SW 1271 (cell line): ENCODE measurements at regions not wholly inside any gene's neighbourhood (a gene's known extent, or its start where the extent isn't known, plus 50 kb on each side); places are given as distances from the start of the nearest gene placed in this dataset.
"Not testable (repeated sequence)": the region's sequence is repeated elsewhere in the genome, so short reads cannot be mapped to it uniquely, and the experiment has no call there.

Source experiments
- DNase-seq, 2 experiments: peaks; one replicate each; lab custom pipeline; 2025; lab: John Stamatoyannopoulos, UW

DNA sequence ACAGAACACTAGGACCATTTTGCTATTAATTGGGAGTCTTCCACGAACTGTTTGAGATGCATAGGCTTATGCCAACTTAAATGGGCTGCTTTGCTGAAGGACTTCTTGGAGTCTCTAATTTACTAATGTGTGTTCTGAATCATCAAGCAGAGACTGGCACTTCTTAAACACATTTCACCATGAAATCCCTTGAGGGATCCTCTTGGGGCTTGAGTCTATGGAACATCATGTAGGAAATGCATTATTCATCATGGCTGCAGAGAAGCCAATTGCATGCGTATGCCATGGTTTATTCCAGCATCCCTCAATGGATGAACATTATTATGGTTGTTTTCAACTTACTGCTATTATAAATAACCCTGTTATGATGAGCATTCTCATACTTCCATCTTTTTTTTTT lies 73.4 kb downstream of the FGD2 start:
- no peak for DNase-seq

DNA sequence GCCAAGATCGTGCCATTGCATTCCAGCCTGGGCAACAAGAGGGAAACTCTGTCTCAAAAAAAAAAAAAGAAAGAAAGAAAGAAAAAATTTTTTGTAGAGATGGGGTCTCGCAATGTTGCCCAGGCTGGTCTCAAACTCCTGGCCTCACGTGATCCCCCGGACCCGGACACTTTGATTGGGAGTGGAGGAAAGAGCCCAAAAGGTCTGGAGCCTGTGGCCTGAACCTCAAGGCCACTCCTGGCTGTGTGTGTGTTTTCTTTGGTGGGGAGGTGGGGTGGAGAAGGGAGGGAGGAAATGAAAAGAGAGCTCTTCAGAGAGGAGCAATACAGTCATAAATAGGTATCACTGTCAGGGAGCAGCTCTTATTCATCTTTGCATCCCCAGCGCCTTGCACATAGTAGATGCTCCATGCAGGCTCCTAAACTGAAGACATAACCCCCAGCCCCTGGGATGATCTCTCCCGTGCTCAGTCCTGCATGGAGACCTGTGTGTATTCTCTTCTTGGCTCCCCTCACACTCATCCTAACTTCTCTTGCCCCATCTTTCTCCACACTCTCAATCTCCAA lies 75.7 kb downstream of the FGD2 start:
- no peak for DNase-seq

DNA sequence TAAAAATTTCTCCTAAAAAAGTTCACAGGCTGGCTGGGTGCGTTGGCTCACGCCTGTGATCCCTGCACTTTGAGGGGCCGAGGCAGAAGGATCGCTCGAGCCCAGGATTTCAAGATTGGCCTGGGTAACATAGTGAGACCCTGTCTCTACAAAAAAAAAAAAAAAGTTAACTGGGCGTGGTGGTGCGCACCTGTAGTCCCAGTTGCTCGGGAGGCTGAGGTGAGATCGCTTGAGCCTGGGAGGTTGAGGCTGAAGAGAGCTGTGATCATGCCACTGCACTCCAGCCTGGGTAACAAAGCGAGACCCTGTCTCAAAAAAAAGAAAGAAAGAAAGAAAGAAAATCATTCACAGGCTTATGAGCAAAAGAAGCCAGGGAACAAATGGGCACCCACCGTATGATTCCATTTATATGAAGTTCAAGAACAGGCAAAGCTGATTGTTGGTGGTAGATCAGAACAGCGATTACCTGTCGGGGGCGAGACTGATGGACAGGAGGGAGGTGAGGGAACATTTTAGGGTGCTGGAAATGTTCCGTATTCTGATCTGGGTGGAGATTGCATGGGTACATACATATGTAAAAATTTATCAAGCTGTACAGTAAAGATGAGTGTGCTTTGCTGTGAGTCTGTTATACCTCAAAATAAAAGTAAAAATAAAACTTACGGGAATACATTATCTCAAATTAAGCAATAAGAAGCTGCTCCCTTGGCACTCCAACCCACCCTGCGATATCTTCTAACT lies 77.1 kb downstream of the FGD2 start:
- no peak for DNase-seq

DNA sequence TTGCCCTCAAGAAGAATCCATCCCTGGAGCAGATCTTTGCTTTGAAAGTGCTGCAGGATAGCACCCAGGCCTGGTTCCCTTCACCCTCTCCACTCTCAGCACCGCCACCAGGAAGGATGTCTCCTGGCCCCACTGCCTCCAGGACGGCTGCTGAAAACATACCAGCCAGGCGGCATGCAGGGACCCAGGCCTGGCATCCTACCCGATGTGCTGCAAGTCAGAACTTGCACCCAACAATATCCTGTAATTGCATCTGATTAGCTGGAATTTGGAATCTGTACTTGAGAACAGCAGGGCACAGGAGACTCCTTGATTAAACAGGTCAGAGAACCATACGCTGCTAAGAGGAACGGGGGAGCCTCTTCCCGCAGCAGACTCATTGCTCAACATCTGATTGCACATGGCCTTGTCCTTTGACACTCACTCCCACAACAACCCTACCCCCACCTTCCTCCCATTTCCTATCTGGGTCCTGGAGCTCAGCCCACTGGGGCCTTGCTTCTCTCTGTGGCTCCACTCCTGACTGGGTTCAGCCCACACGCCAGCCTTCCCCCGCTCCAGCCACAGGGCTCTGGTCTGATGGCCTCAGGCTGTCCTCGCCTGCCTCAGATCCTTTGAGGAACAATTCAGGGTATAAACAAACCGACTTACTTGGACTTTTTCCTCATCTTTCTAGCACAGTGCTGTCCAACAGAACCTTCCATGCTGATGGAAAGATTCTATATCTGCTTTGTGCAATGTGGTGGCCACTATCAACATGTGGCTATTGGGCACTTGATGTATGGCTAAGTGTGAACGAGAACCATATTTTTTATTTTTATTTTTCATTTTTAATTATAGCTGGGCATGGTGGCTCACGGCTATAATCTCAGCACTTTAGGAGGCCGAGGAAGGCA lies 78.0 kb downstream of the FGD2 start:
- DNase-seq: no peak

DNA sequence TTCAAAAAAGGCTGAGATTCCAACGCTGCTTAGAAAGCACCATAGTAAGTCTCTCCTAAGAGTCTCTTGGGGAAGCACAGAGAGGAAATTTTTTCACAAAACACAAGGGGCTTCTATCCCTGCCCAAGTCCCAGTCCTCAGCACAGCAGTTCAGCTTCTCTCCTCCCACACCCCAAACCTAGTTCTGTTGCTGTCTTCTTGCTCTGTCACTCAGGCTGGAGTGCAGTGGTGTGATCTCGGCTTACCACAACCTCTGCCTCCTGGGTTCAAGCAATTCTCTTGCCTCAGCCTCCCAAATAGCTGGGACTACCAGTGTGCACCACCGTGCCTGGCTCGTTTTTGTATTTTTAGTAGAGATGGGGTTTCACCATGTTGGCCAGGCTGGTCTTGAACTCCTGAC lies 79.2 kb downstream of the FGD2 start:
- DNase-seq: not testable (repeated sequence)

DNA sequence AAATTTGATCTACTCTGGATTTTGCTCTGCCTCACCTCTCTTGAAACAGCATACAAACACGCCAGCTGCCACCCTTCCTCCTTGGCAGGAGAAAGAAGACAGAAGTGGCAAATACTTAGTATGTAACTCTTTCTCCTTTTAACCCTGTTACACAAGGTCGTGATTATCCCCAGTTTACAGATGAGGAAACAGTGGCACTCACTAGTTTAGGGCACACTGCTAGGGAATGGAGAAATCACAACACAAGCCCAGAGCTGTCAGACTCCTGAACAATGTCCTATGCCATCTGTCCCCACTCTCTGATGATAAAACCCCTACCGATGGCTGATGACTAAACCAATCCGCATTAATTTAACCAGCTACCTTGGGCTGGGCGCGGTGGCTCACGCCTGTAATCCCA lies 79.7 kb downstream of the FGD2 start:
- no peak for DNase-seq

DNA sequence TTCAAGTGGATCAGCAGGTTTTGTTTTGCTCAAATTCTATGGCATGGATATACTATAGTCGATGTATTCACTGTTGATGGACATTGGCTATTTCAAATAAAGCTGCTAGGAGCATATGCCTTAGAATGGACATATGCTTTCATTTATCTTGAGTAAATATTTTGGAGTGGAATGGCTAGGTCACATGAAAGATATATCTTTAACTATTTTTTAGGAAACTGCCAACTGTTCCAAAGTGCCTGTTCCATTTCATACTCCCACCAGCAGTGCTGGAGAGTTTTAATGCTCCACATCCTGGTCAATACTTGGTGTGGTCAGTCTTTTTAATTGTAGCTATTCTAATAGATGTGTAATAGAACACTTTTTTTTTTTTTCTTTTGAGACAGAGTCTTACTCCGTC lies 81.1 kb upstream of the PIM1 start:
- DNase-seq: no peak

DNA sequence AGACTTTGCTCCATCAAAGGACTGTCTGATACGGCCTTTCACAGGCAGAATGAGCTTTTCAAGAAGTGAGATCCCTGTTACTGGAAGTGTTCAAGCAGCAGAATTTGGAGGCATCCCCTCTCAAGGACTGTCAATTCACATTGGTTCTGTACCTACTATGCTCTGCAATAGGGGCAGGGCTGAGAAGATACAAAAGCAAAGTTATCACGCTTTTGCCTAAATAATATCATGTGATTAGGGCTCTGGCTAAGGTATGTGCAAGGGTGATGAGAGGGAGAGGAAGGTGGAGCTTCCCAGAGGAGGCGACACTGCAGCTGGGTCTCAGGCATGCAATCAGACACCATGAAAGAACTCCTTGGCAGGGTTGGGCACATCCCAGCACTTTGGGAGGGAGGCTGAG lies 80.2 kb upstream of the PIM1 start:
- no peak for DNase-seq

DNA sequence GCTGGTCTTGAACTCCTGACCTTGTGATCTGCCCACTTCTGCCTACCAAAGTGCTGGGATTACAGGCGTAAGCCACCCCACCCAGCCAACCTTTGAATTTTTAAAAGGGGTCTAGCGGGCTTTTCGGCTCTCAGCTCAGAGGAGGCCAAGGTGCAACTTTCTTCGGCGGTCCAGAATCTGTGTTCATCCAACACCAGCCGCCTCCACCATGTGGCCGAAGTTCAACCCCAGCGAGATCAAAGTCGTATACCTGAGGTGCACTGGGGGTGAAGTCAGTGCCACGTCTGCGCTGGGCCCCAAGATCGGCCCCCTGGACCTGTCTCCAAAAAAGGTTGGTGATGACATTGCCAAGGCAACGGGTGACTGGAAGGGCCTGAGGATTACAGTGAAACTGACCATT lies 78.8 kb upstream of the PIM1 start:
- not testable (repeated sequence) for DNase-seq

DNA sequence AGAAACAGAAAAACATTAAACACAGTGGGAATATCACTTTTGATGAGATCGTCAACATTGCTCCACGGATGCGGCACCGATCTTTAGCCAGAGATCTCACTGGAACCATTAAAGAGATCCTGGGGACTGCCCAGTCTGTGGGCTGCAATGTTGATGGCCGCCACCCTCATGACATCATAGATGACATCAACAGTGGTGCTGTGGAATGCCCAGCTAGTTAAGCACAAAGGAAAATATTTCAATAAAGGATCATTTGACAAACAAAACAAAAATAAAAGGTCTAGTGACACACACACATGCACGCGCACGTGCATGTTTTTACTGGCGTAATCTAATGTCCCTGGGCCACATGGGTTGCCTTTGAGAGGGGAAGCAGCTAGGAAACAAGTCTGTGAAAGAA lies 78.4 kb upstream of the PIM1 start:
- DNase-seq: not testable (repeated sequence)

DNA sequence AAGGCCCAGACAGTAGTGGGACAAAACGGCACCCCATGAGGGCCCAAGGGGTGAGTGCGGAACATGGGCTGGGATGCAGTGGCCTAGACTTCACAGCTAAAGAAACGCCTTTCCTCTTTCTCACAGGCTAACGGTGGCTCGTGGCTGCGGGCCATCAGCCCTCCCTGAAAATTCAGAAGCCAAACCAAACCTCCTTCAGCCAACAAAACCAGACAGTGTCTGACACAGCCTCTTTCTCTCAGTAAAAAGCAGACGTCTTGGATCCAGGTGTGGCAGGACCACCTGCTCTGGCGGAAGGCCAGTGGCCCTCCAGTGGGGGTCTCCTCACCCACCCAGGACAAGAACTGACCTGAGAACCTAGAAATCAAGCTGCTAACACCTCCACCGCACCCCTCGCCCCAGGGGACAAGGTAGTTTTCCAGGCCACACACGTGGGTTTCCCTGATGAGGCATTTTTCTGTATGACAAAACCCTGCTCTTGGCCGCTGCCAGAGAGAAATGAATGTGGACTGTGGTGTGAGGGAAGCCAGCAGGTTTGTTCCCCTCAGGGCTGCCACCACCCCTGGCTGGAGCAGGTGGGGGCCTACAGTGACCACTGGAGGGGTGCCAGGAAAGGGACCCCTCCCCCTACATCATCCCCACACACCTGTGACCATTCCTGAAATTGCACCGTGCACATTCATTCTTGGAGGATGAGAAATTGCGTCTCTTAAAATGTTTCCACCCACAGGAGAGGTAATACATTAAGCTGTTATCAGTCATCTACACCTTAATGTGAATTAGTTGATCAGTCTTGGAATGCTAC lies 76.8 kb upstream of the PIM1 start:
- no peak for DNase-seq

DNA sequence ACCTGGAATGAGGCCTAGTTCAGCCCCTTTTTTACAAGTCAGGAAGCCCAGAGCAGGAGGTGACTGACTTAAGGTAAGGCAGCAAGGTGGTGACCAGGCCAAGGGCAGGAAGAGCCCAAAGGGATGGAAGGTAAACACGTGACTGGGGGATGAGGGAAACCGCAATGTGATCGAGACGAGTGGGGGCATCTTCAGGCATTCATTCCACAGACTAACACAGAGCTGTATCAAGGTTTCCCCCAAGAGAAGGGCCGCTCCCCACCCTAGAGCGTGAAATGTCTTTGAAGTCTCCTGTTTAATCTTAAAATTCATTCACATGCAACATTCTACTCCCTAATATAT lies 76.3 kb upstream of the PIM1 start:
- no peak for DNase-seq

DNA sequence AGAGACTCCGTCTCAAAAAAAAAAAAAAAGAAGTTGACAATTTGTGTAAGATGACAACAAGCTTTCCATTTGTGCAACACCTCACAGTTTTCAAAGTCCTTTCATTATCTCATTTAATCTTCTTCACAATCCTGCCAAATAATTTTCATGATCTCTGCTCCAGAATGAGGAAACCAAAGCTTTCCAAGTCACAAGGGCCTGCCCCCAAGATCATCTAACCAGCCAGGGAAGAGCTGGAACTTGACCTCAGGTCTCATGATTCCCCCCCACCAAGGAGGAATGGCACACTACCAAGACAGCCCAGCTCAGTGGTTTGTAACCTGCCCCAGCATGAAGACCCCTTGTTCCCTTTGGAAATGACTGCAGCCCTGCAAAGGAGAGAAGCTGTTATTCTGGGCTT lies 74.0 kb upstream of the PIM1 start:
- no peak for DNase-seq

DNA sequence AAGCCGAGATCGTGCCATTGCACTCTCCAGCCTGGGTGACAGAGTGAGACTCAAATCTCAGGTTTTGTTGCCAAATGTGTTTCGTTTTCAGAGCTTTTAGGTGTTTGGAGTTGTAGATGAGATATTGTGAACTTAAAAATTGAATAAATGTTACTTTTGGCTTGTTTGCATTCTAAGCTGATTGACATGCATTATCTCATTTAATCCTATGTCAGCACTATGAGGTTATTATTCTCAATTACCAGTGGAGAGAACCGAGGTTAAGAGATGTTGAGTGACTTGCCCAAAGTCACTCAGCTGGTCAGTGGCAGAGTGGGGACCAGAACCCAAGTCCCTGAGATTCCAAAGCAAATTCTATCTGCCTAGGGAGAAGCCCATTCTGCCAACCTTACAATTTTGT lies 72.6 kb upstream of the PIM1 start:
- no peak for DNase-seq

DNA sequence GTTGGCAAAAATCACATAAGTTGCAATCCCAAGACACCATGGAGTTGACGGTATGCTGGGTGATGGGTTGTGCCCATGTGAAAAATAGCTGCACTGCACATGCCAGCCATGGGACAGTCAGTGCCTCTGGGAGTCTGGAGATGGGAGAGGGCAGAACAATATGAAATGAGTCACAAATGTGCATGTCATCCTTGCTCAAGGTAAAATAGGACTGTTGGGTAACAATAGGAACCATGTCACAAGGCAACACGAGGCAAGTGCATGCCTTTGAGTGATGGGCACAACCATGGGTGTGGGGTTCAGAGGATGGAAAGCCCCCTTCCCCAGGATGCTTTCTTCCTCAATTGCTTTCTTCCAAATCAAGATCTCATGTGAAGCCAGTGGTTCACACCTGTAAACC lies 70.5 kb upstream of the PIM1 start:
- no peak for DNase-seq

DNA sequence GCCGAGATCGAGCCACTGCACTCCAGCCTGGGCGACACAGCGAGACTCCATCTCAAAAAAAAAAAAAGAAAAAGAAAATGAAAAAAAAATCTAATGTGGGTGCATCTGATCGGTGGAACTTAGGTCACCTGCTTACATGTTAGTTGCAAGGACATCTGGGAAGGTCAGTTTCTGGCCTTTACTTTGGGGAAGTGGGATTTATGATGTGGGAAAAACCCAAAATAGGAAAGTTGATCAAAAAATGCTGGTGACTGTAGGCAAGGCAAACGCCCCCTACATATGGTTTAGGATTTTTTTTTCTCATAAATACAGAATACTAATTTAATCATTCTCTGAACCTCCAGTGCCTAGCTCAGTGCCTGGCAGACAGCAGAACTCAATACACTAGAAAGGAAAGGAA lies 69.2 kb upstream of the PIM1 start:
- DNase-seq: no peak

DNA sequence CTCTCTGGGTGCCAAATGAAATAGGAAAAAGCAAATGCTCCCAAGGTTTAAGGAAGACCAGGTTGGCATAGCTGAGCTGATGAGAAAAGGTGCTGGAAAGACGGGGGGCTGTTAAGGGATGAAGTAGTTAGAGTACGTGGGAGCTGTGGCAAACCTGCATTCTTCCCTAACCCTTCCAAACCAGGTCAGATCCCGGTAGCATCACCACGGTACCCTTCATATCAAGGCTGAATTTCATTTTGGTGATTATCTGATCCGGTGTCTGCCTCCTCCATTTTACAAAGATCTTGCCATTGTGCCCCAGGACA lies 68.0 kb upstream of the PIM1 start:
- DNase-seq: no peak

DNA sequence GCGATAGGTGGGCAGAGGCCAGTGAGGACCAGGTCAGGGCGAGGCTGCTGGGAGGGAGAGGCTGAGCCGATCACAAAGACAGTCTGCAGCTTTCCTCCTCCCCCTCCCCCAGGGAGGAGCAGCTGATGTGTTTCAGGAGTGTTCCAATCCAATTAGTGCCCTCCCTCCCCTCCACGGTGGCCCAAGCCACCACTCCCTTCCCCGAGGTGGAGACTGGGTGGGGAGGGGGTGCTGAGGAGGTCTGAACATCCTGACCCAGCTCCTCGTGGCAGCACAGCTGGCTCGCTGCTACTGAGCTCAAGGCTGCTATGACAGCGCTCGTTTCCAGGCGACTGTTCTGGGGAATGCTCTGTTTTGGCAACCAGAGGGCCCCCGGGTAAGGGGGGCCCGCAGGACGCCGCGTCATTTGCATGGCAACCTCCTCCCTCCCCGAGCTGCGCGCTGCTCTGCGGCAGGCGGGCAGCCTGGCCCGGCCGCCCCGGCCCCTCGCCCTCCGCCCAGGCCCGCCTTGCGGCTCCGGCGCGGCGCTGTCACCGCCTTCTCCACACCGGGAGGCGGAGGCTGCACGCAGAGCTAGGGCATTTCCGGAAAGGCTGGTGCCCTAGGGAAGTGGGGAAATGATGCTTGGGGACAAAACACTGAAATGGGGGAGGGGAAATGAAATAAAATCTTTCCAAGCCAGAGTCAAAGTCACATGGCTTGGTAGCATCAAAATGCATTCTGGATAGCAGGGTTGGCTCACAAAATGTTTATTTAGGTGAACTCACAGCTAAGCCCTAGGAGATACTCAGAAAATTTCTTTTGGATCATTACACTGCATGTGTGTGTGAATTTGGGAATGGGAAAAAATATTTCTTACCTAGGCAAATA lies 67.4 kb upstream of the PIM1 start:
- peak; percentile 40 to 85 for DNase-seq

DNA sequence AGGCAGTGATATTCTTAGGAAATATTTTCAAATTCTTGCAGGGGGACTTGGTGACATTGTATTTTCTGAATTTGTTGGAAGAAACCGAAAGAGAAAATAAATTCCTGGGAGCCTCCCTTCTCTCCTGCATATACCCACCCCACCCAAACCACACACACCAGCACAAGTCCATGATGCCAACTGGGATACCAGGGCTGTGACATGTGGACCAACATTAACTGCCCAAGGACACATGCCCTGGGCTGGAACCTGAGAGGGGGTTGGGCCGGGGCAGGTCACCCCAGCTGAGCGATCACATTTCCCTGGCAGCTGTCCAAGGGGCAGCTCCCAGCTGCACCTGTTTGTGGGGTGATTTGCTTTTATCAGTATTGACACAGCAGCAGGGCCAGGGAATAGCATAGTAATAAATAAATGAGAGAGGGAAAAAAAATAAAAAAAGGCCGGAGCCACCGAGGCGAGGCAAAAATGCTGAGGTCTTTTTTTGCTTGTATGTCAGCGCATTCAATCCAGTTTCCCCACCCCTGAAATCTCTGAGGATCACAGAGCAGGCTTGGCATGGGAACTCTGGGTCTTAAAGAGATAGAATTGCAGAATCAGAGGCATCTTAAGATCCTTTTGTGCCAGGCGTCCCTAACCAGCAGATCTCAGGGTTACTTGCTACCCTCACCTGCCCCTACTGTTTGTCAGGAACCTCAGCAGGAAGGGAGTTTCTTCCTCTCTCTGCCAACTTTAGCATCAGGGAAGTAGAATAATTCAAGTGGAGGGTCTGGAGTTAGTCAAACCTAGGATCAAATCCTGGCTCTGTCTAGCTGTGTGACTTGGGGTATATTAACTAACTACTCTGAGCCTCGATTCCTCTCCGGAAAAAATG lies 66.5 kb upstream of the PIM1 start:
- DNase-seq: peak in 1 of 2 experiments; percentile 43

DNA sequence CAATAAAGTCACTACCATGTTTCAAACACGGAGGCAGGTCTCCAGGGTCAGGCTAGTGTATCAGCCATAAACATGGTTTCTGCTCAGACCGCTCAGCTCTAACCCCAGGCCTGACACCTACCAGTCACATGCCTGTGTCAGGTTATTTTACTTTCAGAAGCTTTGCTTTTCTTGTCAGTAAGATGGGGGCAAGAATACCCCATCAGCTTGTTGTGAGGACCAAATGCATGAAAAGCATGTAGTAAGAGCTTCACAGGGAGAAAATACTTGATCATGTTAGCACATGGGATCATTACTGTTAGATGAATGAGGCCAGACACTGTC lies 65.2 kb upstream of the PIM1 start:
- DNase-seq: no peak
